HG03460 (cell line): ENCODE measurements at regions not wholly inside any gene's neighbourhood (a gene's known extent, or its start where the extent isn't known, plus 50 kb on each side); places are given as distances from the start of the nearest gene placed in this dataset.
"Not testable (repeated sequence)": the region's sequence is repeated elsewhere in the genome, so short reads cannot be mapped to it uniquely, and the experiment has no call there.

Experiments
- ATAC-seq: cut with Tn5 transposase; IDR thresholded peaks from one replicate; pipeline ENCODE4 v1.9.1; 2021; ENCODE audit not compliant: unreplicated experiment

DNA sequence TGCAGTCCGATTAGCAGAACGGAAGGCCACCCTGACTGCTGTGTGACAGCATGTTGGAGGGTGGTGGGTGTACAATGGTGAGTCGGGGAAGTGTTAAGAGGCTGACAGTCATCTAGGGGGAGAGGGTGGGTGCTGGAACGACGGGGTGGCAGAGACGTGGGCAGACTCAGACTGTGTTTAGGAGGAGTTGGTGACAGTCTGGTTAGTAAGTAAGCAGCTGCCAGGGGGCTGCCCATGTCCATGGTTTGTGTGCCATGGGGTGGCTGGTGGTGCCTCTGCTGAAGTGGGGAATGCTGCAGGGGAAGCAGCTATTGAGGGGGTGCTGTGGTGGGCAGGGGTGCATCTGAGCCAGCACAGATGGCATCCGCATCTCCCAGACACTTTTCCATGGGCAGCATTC lies 51.3 kb upstream of the BOD1 start:
- no peak for ATAC-seq

DNA sequence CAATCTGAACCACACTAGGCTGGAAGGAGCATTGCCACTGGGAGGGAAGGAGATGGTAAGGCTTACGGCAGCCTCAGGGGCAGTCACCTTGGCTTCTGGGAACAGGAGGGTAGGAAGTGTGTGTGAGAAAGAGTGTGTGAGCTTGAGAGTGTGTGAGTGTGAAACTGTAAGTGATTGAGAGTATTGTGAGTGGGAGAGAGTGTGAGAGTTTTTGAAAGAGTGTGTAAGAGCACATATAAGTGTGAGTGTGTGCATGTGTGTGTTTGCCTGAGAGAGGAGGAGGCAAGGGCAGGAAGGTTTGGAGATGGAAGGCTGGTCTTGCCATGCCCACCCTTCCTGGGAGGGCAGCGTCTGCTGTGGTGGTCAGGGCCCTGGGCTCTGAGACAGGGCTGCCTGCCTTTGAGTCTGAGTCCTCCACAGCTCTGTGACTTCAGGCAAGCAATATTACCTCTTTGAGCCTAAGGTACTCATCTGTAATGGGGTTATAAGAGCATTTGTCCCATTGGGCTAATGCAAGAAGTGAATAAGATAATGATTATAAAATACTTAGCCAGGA lies 51.9 kb upstream of the BOD1 start:
- no peak for ATAC-seq

DNA sequence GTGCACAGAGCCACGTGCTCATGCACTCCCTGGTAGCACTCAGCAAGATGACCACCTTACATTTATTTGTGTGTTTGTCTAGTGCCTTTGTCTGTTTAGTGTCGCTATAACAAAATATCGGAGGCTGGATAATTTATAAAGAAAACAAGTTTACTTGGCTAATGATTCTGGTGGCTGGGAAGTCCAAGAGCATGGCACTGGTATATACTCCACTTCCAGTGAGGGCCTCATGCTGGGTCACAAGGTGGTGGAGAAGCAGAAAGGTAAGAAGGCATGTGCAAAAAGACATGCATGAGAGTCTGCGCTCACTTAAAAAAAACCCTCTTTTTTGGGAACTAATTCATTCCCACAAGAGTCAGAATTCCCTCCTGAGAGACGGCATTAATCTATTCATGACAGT lies 52.5 kb upstream of the BOD1 start:
- ATAC-seq: no peak

DNA sequence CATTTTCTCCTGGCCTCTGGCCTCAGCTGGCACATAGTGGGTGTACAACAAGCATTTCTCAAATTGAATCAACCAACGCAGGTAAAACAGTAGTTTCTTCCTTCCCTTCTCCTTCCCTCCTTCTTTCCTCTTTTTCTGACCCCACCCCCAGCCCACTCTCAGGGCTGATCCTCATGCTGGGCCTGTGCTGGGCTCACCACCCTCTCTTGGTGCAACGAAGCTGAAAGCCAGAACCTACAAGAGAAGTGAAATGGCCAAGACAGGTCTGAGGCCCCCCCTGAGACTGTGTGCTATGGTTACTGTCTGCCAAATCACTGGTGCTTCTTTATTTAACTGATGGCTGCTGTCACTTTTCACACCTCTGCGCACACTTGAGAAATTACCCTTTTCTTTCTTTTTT lies 53.0 kb upstream of the BOD1 start:
- no peak for ATAC-seq

DNA sequence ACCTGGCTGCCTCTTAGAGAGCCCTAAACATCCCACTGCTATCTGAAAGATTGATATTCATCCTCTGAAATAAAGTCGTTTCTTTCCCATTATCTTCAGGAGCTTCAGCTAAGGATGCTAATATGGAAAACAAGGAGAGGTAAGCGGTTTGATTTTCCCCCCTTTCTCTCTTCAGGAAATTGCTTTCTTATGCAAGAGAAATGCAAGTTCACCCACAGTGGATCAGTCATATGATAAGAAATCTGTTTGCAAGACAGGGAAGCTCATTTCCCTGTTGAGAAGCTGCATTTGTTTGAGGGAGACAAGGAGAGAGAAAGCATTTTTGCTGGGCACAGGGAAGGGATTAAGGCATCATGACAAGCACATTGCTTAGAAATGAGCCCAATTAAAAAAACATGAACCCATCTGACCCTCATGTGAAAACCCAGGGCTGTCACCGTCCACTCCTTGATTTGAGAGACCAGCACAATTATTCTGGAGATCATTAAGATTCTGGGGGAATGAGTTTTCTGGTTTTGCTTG lies 53.7 kb upstream of the BOD1 start:
- no peak for ATAC-seq

DNA sequence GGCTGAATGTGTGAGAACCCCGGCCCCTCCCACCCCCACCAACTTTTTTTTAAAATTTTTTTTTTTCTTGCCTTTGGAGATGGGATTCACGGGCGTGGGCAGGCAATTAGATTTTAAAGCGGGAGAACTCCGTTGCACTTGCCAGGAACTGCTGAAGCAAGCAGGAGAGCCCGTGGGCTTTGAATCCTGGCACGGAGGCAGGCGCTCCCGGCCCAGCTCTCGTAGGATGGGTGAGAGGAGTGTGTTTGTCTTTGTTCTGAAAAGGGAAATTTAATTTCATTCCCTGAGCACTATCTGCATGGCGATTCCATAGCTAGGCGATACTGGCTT lies 54.3 kb upstream of the BOD1 start:
- no peak for ATAC-seq

DNA sequence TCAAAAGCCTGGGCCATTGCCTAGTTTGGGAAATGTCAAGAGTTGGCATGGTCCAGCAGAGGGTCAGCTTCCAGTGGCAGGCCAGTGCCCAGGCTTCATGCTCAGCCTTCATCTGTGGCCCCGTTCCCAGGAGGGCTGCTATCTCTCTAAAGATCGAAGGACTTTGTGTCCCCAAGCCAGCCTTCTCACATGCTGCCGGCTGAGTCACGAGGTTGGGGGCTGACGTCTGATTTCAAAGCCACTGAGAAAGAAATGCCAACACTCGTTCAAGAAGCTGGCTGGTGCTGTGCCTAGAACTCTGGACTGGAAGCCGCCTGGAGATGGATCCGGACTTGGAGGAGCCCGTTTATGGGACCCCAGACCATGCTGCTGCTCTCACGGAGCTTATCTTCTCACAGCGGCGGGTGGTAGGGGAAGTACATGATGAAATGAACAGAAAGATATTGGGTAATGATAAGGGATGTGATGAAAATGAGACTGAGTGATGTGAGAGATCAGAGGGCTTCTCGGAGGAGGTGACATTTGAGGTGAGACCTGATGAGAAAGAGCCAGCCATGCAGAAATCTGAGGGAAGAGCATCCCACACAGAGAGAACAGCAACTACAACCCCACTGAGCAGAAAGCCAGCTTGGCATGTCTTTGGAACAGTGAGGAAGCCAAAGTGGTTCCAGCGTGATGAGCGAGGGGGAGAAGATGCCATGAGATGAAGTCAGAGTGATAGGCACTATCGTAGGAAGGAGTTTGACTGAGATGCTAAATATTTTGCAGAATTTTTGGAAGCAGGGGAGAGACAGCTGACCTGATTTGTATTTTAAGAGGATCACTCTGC lies 54.9 kb upstream of the BOD1 start:
- no peak for ATAC-seq

DNA sequence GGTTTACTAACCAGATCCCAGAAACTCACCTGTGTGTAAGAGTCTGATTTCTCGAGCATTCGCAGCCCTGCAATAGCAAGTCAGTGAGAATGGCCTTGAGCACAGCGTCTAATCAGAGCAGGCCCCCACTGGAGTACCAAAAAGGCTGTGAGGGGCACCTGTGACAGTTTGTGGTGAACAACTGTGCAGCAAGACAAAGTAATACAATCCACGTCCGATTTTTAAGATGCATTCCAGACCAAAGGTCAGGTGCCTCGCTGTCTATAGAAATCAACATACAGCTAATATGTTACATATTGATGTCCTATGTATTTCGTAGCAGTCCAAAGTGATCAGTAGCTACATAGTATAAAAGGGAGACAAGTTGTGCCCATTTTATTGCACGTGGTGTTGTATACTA lies 55.7 kb upstream of the BOD1 start:
- no peak for ATAC-seq

DNA sequence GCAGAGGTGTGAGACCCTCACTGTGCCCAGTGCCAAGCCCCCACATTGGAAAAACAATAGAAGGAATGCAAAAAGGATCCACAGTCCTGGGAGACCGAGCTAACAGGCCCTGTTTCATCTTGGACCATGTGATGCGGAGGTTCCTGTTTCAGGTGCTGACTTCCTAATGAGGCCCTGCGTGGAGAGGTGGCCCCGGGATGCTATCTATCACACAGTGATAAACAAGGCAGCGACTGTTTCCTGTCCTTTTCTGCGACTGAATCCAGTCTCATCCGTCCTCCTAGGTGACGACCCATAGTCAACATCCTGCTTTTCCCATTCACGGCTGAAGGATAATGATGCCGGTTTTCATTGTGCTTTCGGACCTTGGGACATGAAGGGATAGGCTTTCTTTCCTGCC lies 56.4 kb upstream of the BOD1 start:
- no peak for ATAC-seq

DNA sequence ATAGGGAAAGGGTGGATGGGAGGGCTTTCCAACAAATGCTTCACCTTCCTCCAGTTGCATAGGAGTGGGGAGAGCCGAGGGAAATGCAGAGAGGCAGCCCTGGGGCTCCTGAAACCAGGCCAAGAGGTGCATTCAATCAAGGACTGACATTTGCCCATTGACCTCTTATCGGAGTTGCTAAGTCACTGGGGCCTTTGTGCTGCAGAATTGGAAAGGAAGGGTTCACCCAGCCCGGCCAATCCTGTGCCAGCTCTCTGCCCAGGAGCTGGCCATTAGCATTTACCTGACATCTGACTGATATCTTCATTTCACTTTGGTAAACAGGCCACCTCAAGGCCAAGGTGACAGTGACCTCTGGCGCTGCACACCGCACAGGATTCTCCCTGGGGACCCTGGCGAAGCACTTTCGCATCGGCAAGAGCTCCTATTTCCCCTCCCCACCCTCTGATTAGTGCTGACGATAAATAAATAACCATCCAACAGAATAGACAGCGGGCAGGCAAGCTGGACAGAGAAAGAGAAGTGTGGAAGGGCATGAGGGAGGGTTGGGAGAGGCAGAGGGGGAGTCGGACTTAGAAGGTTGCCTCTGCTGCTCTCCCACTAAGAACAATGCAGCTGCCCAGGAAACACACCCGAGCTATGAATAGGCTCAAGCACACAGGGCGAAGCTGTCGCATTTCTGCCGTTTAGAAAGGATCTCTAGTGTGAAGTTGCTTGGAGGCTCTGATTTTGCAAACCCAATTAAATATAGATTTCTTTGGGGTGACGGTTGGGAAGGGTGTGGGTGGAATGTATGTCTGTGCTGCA lies 57.0 kb upstream of the BOD1 start:
- no peak for ATAC-seq

DNA sequence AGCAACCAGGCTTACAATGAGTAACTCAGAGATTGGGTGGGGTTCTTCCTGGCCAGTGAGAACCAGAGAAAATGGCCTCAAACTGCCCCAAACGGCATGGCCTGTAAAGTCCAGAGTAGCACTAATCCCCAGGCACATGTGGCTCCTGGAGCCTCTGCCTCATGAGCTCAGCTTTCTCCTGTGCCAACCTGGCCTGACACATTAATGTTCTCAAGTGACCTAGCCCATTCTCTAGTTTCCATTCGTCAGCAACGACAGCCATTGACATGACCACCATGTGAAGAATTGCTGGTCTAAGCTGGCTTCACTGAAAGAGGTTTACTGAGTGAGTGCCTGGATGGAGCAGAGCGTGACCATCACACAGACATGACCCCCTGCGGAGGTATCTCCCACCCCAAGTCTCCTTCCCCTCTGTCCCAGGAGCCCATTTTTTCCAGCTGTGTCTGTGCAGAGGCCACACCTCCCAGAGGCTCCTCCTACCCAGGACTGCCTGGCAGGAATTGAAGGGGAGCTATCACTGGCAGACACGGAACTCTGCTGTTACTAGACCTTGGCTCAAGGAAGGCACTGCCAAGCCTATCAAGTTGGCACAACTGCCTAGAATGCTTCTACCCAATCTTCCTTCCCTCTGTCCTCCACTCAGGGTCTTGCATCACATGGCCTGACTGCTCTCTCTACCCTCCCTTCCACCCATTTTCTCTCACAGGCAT lies 59.0 kb upstream of the BOD1 start:
- ATAC-seq: no peak

DNA sequence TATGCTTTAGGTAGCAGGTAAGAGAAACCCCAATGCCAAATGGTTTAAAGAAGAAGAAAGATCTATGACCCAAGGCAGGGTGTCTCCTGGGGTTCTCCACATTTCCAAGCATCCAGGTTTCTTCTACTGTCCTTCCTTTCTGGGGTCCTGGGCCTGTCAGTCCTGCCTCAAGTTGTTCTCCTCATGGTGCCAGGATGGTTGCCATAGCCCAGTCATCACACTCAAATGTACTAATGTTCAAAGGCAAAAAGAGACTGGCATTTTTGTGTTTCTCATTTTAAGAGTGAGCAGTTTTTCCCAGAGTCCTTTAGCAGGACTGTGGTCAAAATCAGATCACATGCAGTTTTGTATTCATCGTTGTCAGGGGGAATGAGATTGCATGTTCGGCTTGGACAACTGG lies 59.9 kb upstream of the BOD1 start:
- no peak for ATAC-seq

DNA sequence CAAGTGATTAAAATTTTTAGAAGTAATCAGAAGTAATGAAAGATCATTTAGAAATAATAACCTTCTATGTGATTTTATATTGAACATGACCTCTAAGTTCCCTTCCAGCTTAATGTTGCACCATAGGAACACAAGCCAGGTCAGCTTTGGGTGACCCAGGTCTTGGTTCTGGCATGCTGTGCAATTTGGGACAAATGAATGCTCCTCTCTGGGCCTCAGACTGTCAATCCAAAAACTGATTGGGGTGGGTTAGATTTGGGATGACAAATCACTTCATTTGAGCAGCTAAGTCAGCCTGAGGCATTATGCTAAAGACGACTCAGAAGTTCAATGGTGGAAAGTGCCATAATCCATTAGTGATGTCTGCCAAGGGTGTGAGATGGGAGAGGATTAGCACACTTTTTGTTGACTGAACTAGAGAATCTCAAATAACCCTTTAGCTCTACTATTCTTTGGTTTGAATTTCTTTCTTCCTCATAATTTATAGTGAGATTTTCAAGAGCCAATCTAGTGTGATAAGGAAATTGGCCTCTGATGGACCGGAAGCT lies 60.7 kb upstream of the BOD1 start:
- no peak for ATAC-seq

DNA sequence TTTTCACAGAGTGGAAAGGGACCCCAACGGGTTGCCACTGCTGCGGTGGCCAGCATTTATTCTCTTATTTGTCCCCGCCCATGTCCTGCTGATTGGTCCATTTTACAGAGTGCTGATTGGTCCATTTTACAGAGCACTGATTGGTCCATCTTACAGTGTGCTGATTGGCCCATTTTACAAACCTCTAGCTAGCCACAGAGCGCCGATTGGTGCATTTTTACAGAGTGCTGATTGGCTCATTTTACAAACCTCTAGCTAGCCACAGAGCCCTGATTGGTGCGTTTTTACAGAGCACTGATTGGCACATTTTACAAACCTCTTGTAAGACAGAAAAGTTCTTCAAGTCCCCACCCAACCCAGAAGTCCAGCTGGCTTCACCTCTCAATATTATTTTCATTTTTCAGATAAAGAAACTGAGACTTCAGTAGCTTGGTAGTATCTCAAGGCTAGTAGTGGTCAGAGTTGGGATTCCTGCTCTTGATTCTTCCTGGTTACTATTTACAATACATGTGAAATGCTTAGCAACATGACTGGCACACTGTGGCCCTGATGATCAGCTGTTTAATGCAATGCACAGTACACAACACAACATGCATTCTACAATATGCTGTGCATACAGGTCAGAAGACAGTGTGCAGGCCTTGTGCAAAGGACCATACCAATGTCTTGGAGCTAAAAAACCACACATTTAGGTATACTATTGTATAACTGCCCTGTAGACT lies 63.6 kb upstream of the BOD1 start:
- ATAC-seq: peak; percentile 71

DNA sequence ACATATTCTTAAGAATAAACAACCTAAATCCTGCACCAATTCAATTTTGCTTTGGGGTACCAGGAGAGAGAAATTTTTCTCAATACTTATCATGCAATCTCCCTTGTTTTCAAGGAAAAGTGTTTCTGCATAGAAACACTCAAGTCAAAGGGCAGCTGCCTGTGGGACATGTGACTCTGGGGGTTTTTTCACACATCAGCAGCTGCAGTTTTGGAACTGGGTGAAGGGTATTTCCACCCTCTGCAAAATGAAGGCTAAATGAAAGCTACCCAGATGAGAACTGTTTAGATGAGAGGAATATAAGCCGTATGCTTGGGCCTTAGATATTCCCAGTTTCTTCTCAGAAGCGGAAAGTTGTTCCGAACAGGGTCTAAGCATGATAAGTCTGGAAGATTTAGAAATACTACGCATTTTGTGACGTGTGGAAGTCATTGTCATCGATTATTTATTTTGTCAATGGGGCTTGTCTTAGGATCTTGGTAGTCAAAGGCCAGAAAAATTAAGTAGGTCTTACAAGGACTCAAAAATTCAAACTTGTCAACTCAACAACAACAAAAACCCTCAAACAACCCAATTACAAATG lies 64.3 kb upstream of the BOD1 start:
- ATAC-seq: peak; percentile 89

DNA sequence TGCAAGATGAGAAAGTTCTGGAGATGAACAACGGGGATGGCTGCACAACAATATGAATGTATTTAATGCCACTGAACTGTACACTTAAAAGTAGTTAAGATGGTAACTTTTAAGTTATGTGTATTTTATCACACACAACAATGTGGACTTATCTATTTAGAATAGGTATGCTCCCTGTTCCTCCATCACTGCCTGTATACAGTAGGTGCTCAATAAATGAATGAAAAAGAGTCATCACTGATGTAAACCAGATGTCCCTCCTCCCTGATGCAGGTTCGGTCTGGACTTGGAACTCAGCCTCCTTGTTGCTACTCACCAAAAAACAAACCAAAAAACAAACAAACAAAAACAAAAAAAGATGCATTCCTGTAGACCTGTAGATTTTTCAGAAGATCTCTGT lies 65.9 kb upstream of the BOD1 start:
- no peak for ATAC-seq

DNA sequence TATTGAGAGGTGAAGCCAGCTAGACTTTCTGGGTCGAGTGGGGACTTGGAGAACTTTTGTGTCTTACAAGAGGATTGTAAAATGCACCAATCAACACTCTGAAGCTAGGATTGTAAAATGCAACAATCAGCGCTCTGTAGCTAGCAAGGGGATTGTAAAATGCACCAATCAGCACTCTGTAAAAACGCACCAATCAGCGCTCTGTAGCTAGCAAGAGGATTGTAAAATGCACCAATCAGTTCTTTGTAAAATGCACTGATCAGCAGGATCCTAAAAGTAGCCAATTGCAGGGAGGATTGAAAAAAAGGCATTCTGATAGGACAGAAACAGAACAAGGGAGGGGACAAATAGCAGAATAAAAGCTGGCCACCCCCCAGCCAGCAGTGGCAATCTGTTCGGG lies 68.1 kb upstream of the BOD1 start:
- ATAC-seq: not testable (repeated sequence)

DNA sequence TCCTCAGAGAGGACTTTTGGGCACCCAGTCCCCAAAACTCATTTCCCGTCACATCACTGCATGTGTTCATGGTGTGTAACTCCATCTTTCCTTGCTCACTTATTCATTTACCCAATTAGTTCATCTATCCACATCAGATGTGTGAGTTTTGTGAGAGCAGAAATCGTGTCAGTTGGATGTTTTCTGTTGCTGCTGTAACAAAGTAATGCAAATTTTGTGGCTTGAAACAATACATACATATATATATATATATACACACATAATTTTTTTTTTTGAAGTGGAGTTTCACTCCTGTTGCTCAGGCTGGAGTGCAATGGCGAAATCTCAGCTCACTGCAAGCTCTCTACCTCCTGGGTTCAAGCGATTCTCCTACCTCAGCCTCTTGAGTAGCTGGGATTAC lies 70.5 kb upstream of the BOD1 start:
- no peak for ATAC-seq

DNA sequence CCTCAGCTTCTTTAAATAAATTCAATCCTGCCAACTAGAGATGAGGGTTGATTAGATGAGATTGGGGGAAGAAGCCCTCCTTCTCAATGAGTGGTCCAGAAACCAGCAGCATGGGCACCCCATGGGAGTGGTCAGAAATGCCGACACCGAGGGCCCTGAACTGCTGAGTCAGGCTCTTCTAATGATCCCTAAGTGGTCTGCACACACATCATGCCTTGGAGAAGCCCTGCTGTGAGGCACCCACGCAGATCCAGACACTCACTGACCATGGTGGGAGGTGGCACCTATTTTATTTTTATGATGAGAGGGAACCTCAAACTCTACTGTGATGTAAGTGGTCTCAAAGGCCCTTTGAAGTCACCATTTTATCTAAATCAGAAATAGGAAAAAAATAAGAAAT lies 72.3 kb upstream of the BOD1 start:
- ATAC-seq: no peak

DNA sequence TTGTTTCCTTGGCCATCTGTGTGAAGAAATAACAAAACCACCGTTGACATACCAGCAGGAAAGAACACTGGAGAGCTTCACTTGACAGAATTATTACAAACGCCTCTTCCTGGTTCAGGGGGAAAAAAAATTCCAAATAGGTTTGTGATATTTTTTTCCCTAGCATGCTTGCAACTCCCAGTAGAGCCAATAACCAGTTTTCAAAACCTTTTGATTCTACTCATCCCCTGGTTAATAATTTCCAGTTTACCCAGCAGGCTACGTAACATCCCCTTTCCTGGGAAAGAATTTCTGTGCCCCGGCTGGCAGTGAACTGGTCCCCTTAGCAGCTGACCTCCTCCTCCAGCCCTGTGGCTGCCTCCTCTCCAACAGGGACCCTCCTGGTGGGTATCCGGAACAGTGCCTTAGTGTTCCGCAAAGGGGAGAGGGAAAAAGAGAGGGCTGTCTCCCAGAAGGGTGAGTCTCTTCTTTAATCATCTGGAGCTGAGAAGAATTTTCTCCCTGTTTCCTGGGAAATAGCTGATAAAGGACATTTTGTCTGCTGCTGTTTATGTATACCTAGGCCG lies 72.8 kb upstream of the BOD1 start:
- ATAC-seq: no peak
